ENCODE measurements at regions not wholly inside any gene's neighbourhood (a gene's known extent, or its start where the extent isn't known, plus 50 kb on each side); places are given as distances from the start of the nearest gene placed in this dataset.
A peak's percentile ranks its signal among the peaks of the same experiment; 100 is the strongest.
"Not testable (repeated sequence)": the region's sequence is repeated elsewhere in the genome, so short reads cannot be mapped to it uniquely, and the experiment has no call there.

DNA sequence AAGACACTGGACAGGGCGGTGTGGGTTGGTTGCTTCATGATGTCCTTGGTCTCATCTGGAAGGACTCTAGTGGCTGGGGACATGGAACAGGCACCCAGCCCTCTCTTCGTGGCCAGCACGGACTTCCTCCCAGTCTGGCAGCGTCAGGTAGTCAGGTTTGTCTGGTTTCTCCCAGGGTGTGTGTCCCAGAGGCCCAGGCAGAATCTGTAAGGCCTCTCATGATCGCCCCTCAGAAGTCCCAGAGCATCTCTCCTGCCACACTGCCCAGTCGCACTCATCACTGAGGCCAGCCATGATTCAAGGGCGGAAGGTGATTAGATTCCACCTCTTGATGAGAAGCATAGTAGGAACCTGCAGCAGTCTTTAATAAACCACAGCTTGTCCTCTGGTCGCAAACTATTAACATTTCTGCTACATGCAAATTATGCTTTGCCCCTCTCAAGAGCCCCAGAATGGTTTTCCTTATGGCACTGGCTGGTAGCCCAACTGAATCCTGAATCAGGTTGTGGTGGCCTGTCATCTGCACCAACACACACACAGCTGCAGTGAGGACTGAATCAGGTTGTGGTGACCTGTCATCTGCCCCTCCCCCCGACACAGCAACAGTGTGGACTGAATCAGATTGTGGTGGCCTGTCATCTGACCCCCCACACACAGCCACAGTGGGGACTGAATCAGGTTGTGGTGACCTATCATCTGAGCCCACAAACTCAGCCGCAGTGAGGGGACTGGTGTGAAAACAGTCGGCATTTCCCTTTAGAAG, 1742.9 kb upstream of the TPTE start:
- FAIRE-seq; H3K9me3 ChIP-seq (ENCODE audit: control insufficient read depth in 2 of 3, insufficient read depth in 1 of 3, low read length in 3 of 3); H3K27me3 ChIP-seq (ENCODE audit: control insufficient read depth, insufficient read depth, low read length); H3K9ac ChIP-seq (ENCODE audit: low read length in 3 of 3); intact Hi-C loops (cut with DNase I); H3K4me1 ChIP-seq (ENCODE audit: control insufficient read depth in 2 of 3, insufficient read depth in 2 of 3, low read depth in 1 of 3, low read length in 3 of 3); H3K27ac ChIP-seq (ENCODE audit: low read depth in 2 of 2, low read length in 2 of 2); DNase-seq; H3K4me3 ChIP-seq (ENCODE audit: low read length in 3 of 3); H3K36me3 ChIP-seq (ENCODE audit: control insufficient read depth in 2 of 3, insufficient read depth in 3 of 3, low read length in 3 of 3): not testable (repeated sequence)

DNA sequence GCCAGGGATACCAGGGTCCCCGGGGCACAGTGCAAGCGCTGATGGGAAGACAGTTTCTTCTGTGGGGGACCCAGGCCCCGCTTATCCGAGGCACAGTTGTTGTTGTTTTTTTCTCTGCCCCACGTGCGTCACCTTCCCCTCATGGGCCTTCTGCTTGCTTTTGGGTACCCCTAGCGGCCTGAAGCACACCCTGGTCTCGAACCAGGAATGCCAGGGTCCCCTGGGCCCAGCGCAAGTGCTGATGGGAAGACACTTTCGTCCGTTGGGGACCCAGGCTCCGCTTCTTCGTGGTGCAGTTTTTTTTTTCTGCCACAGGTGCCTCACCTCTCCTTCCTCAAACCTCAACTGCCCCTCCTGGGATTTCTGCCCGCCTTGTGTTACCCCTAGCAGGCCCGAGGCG, 1708.5 kb upstream of the TPTE start:
- H3K9ac ChIP-seq (ENCODE audit: low read length in 3 of 3); H3K27me3 ChIP-seq (ENCODE audit: control insufficient read depth, insufficient read depth, low read length); FAIRE-seq; H3K9me3 ChIP-seq (ENCODE audit: control insufficient read depth in 2 of 3, insufficient read depth in 1 of 3, low read length in 3 of 3); H3K4me3 ChIP-seq (ENCODE audit: low read length in 3 of 3); DNase-seq; H3K4me1 ChIP-seq (ENCODE audit: control insufficient read depth in 2 of 3, insufficient read depth in 2 of 3, low read depth in 1 of 3, low read length in 3 of 3); intact Hi-C loops (cut with DNase I); H3K27ac ChIP-seq (ENCODE audit: low read depth in 2 of 2, low read length in 2 of 2); H3K36me3 ChIP-seq (ENCODE audit: control insufficient read depth in 2 of 3, insufficient read depth in 3 of 3, low read length in 3 of 3): not testable (repeated sequence)

DNA sequence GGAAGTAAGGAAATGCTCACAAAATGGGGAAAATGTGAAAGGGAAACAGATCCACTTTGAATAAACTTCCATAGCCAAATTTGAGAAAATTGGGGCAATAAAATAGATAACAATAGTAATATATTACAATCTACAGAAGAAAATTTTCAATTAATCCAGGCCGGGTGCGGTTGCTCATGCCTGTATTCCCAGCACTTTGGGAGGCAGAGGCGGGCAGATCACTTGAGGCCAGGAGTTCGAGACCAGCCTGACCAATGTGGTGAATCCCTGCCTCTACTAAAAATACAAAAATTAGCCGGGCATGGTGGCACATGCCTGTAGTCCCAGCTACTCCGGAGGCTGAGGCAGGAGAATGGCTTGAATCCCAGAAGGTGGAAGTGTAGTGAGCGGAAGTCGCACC, 1687.1 kb upstream of the TPTE start:
- H3K27me3 ChIP-seq (ENCODE audit: control insufficient read depth, insufficient read depth, low read length); FAIRE-seq; H3K4me3 ChIP-seq (ENCODE audit: low read length in 3 of 3); intact Hi-C loops (cut with DNase I); H3K9me3 ChIP-seq (ENCODE audit: control insufficient read depth in 2 of 3, insufficient read depth in 1 of 3, low read length in 3 of 3); H3K9ac ChIP-seq (ENCODE audit: low read length in 3 of 3); H3K27ac ChIP-seq (ENCODE audit: low read depth in 2 of 2, low read length in 2 of 2); H3K36me3 ChIP-seq (ENCODE audit: control insufficient read depth in 2 of 3, insufficient read depth in 3 of 3, low read length in 3 of 3); H3K4me1 ChIP-seq (ENCODE audit: control insufficient read depth in 2 of 3, insufficient read depth in 2 of 3, low read depth in 1 of 3, low read length in 3 of 3): not testable (repeated sequence)
- DNase-seq: peak in 1 of 5 donors; percentile 45

Measured in kidney (tissue), 10 donors.